Memory B cell (primary cell): ENCODE measurements at regions not wholly inside any gene's neighbourhood (a gene's known extent, or its start where the extent isn't known, plus 50 kb on each side); places are given as distances from the start of the nearest gene placed in this dataset.
"Not testable (repeated sequence)": the region's sequence is repeated elsewhere in the genome, so short reads cannot be mapped to it uniquely, and the experiment has no call there.

Source experiments
- ATAC-seq: fragments of 150-1000 bp; cut with Tn5 transposase; 2 replicates; pipeline ENCODE4 v1.10.0; 2021; ENCODE audit warnings: low read depth, mild to moderate bottlenecking, moderate library complexity
- DNase-seq, 2 donors: peaks; one replicate each; pipeline ENCODE4 v3.0.0; 2022; ENCODE audit warnings: low spot score in 2 of 2
- H3K27ac Mint-ChIP-seq: one replicate; pipeline ENCODE4 v1.8.0; 2022; ENCODE audit warnings: mild to moderate bottlenecking, moderate library complexity, mixed read lengths
- H3K27me3 Mint-ChIP-seq: one replicate; pipeline ENCODE4 v1.8.0; 2022; ENCODE audit warnings: mixed read lengths
- H3K36me3 Mint-ChIP-seq: one replicate; pipeline ENCODE4 v1.8.0; 2022; ENCODE audit warnings: mild to moderate bottlenecking, mixed read lengths
- H3K4me1 Mint-ChIP-seq: one replicate; pipeline ENCODE4 v1.8.0; 2022; ENCODE audit warnings: mixed read lengths
- H3K4me3 Mint-ChIP-seq: one replicate; pipeline ENCODE4 v1.8.0; 2022; ENCODE audit warnings: mild to moderate bottlenecking, moderate library complexity, mixed read lengths
- H3K9me3 Mint-ChIP-seq: one replicate; pipeline ENCODE4 v1.8.0; 2022; ENCODE audit warnings: mixed read lengths

DNA sequence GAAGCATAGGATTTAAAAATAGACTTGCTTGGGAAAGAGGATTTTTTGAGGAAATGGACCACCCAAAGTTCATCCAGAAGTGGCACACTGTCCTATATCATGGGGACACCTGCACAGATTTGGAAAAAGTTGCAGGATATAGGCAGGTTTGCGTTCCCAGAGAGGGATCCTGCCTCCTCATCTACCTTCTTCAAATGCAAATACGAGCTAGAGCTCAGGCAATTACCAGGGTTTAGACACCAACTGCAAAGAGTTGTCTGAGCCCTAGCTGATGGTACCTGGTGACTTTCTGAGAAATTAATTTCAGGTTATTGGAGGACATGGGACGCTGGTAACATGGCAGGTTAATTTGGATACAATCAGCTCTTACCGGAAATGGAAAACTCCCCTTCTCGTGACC lies 423.7 kb upstream of the MTPN start:
- Mint-ChIP-seq H3K36me3 (no peaks in the 10 kb centered on the region), H3K27ac (no peak overlapping the region), H3K4me3 (no peak overlapping the region), H3K27me3 (no peaks in the 10 kb centered on the region), H3K4me1 (peaks cover 2% of the 10 kb centered on the region), H3K9me3 (peaks cover under 1% of the 10 kb centered on the region)
- DNase-seq (no peak), ATAC-seq (no peak)

DNA sequence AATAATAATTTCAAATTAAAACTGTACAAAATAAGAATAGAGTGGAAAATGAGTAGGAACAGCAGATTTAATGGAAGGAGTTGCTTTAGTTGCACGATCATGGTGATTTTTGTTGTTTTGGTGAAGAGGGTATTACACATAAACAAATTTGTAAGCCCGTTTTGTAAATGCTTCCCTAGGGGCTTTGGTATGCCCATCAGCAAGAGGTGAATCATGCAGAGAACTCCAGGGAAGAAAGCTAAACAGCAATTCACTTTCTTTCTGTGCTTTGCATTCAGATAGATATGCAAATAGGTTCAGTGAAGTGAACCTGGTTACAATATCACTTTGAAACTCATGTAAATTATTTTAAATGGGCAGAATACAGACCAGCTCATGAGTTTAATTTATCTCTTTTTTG lies 422.2 kb upstream of the MTPN start:
- ATAC-seq (no peak), DNase-seq (no peak)
- H3K9me3 Mint-ChIP-seq, result peaks cover 4% of the 10 kb centered on the region
- no peak overlapping the region for H3K27ac Mint-ChIP-seq
- H3K27me3 Mint-ChIP-seq, result no peaks in the 10 kb centered on the region
- no peaks in the 10 kb centered on the region for H3K36me3 Mint-ChIP-seq
- H3K4me1 Mint-ChIP-seq, result peaks cover 4% of the 10 kb centered on the region
- H3K4me3 Mint-ChIP-seq, result no peak overlapping the region

DNA sequence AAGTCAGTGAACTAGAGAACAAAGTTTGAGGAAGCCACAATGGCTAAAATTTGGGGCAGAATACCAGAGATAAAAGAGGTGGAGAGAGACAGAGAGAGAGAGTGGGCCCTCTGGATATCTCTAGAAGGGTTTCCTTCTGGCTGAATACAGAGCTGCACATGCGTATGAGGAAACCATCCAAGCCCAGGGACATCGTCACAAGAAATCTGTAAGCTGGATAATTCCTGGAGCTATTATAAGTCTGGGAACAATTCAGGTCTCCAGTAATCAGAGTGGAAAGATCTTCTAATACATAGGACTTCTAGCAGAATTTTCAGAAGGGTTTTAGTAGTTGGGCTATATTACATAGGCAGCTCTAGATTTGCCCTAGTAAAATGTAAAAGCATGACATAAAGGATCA lies 415.7 kb upstream of the MTPN start:
- H3K4me1 Mint-ChIP-seq, result peaks cover 4% of the 10 kb centered on the region
- H3K36me3 Mint-ChIP-seq, result no peaks in the 10 kb centered on the region
- no peak overlapping the region for H3K27ac Mint-ChIP-seq
- no peaks in the 10 kb centered on the region for H3K27me3 Mint-ChIP-seq
- ATAC-seq, result no peak
- no peak overlapping the region for H3K4me3 Mint-ChIP-seq
- H3K9me3 Mint-ChIP-seq, result peaks cover 4% of the 10 kb centered on the region
- DNase-seq, result no peak

DNA sequence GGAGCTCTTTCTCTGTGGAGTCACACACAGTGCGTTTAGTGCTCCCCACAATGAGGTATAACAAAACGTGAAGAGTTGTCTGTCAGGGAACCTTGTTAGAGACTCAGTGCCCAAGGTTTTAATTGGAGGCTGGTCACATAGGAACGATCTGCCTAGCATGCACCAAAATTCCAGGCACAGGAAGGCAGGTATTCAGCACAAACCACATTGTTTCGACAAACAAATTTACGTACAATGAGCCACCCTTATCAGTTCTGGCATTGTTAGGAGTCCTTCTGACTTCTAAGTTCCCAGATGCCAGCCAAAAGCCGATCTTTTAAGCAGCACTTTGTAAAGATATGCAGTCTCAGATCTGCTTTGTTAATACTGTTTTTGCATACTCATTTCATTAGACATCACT lies 414.2 kb upstream of the MTPN start:
- ATAC-seq (no peak), DNase-seq (no peak)
- no peaks in the 10 kb centered on the region for H3K27me3 Mint-ChIP-seq
- H3K27ac Mint-ChIP-seq, result no peak overlapping the region
- peaks cover 4% of the 10 kb centered on the region for H3K4me1 Mint-ChIP-seq
- no peak overlapping the region for H3K4me3 Mint-ChIP-seq
- no peaks in the 10 kb centered on the region for H3K36me3 Mint-ChIP-seq
- H3K9me3 Mint-ChIP-seq, result peaks cover 4% of the 10 kb centered on the region

DNA sequence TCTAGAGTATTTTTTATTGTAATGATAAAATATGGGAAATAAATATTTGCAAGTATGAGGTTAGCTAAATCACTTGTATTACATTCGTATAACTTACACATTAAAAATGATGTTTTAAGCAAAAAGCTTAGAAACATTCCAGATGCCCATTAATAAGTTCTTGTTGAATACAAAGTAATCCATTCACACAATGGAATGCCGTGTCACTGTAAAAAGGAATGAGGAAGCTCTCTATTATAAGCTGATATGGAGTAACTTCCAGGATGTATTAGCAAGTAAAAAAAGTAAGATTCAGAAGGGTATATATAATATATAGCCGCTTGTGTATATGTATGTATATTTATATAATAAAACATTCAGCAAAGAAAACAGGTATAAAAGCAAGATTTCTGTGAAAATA lies 412.8 kb upstream of the MTPN start:
- Mint-ChIP-seq H3K27ac (no peak overlapping the region), H3K4me3 (no peak overlapping the region), H3K36me3 (no peaks in the 10 kb centered on the region), H3K4me1 (no peaks in the 10 kb centered on the region), H3K27me3 (no peaks in the 10 kb centered on the region), H3K9me3 (no peaks in the 10 kb centered on the region)
- ATAC-seq (no peak), DNase-seq (no peak)

DNA sequence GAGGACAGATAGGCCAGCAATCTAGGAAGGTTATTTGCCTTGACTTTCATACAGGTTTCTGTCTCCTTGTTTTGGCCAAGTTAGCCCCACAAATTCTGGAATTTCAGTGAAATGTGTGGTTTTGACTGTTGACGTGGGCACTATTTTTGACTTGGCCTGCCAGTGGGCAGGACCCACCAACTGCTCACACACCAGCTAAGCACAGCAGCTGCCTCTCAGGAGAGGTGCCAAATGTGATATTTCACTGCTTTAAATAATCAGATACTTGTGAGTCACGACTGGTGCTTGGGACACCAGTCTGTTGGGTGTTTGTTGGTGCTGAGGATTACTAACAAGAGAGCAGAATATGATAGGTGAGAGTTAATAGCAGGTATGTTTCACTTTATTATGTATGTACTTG lies 409.7 kb upstream of the MTPN start:
- H3K9me3 Mint-ChIP-seq, result no peaks in the 10 kb centered on the region
- H3K27ac Mint-ChIP-seq, result no peak overlapping the region
- DNase-seq (no peak), ATAC-seq (no peak)
- no peaks in the 10 kb centered on the region for H3K27me3 Mint-ChIP-seq
- H3K36me3 Mint-ChIP-seq, result no peaks in the 10 kb centered on the region
- H3K4me3 Mint-ChIP-seq, result no peak overlapping the region
- H3K4me1 Mint-ChIP-seq, result no peaks in the 10 kb centered on the region

DNA sequence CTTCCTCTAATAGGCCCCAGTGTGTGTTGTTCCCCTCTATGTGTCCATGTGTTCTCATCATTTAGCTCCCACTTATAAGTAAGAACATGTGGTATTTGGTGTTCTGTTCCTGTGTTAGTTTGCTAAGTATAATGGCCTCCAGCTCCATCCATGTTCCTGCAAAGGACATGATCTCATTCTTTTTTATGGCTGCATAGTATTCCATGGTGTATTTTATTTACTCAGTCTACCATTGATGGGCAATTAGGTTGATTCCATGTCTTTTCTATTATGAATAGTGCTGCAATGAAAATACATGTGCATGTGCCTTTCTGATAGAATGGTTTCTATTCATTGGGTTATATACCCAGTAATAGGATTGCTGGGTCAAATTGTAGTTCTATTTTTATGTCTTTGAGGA lies 394.2 kb upstream of the MTPN start:
- not testable (repeated sequence) for ATAC-seq, H3K36me3 Mint-ChIP-seq, H3K9me3 Mint-ChIP-seq, DNase-seq, H3K4me3 Mint-ChIP-seq, H3K27ac Mint-ChIP-seq, H3K27me3 Mint-ChIP-seq, H3K4me1 Mint-ChIP-seq

DNA sequence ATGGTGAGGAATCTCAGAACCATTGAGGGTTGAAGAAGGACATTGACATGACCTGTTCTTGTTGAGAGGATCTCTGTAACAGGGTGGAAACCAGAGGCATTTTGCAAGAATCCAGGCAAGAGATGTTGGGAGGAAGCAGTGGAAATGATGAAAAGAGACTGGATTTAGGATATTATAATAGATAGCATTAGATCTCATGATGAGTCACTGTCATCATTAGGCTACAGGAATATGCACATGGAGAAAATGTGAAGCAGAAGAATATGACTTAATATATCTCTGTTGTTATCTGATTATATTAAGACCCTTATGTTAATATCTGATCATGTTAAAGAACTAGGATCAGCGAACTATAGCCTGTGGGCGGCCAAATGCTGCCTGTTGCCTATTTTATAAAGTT lies 393.0 kb upstream of the MTPN start:
- Mint-ChIP-seq H3K4me3 (no peak overlapping the region), H3K36me3 (no peaks in the 10 kb centered on the region), H3K4me1 (no peaks in the 10 kb centered on the region), H3K9me3 (peaks cover 3% of the 10 kb centered on the region), H3K27ac (no peak overlapping the region), H3K27me3 (peaks cover 1% of the 10 kb centered on the region)
- no peak for DNase-seq
- ATAC-seq, result no peak

DNA sequence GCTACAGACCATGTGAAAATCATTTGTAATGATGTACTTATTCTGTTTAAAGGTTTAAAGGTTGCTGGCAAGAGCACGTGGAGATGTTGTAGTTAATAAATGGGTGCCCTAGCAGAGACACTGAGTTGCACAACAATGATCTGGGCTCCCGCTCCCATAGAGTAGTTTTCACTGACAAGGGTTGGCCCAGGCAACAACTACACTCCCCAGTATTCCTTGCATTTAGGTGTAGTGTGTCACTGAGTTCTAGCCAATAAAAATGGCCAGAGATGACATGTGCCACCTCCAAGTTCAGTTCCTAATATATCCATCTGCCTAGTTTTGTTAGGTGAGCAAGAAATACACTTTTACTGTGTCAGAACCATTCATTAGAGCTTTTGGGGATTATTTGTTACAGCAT lies 392.1 kb upstream of the MTPN start:
- DNase-seq, result no peak
- Mint-ChIP-seq H3K4me3 (no peak overlapping the region), H3K27ac (no peak overlapping the region), H3K9me3 (peaks cover 3% of the 10 kb centered on the region), H3K27me3 (peaks cover 1% of the 10 kb centered on the region), H3K4me1 (no peaks in the 10 kb centered on the region), H3K36me3 (no peaks in the 10 kb centered on the region)
- ATAC-seq, result no peak

DNA sequence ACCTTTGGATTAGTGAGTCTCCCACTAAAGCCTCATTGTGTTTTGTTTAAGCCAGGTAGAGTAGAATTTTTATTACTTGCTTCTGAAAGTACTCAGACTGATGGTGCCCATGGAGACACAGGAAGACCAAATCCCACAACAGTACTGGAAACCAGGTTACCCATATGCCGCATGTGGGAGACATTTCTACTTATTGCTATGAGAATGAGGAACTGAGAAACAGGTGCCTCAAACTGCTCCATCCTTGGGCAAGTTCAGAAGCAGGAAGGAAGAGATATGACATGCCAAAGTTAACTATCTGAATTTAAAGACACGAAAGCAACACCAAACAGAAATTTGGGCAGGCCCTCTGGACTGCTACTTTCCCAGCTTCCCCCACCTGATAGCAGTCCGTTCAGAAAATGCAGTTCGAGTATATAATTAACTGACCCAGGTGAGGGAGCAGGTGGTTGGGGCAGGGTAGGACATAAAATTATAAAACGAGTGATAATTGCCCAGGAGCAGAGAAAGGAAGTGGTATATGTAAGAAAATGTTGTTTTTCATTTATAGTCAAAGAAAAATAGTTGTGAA lies 382.3 kb upstream of the MTPN start:
- no peaks in the 10 kb centered on the region for H3K27me3 Mint-ChIP-seq
- H3K4me3 Mint-ChIP-seq, result peak overlapping the region; percentile 38
- DNase-seq, result peak in 1 of 2 donors; percentile 5
- no peaks in the 10 kb centered on the region for H3K36me3 Mint-ChIP-seq
- peaks cover 10% of the 10 kb centered on the region for H3K4me1 Mint-ChIP-seq
- H3K9me3 Mint-ChIP-seq, result peaks cover 7% of the 10 kb centered on the region
- H3K27ac Mint-ChIP-seq, result peak overlapping the region; percentile 64
- peak; percentile 96 for ATAC-seq

DNA sequence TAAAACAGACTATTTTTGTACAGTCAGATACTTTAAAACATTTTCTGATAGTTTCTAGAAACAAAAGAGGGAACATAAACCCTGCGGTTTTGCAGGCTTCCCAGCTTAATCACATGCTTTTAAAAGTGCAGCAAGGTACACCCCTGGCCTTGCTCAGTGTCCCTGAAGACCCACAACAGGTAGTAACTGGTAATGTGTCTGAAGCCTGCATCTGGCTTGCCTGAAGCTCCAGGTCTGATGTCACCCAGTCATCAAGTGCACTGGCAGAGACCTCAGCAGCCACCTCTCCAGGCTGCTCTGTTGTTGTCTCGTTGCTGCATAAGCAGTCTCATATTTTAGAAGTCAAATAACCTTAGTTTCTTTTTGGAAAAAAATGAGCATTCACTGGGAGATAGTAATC lies 376.1 kb upstream of the MTPN start:
- Mint-ChIP-seq H3K9me3 (no peaks in the 10 kb centered on the region), H3K27ac (no peak overlapping the region), H3K27me3 (peaks cover 3% of the 10 kb centered on the region), H3K4me1 (no peaks in the 10 kb centered on the region), H3K4me3 (no peak overlapping the region), H3K36me3 (no peaks in the 10 kb centered on the region)
- DNase-seq (no peak), ATAC-seq (peak; percentile 24)

DNA sequence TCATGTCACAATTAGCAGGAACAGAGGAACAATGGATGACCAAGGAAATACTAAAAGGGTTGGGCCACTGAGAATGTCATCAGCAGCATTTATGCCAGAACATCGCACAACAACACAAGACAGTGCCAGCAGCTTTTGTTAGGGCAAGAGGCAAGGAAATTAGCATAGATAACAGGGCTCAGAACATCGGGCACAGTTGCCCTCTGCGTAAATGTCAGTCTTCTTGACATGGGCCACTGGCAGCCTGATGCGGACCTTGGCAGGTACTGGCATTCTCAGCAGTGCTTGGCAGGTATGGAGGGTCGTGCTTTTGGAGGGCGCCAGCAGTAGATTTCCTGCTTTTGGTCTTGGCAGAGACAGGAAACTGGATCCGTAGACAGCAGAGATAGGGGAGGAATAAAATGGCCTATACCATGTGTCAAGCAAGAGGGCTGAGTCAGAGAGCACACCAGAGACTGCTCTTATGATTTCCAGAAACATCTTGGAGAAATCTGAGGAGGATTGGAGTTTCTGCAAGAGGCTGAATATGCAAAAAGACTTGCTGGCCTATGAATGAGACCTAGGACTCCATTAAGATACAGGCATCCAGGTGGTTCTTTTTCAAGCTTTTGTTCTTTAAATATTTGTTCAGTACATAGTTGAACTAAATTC lies 371.5 kb upstream of the MTPN start:
- H3K27me3 Mint-ChIP-seq, result peaks cover 3% of the 10 kb centered on the region
- no peak overlapping the region for H3K27ac Mint-ChIP-seq
- no peak overlapping the region for H3K4me3 Mint-ChIP-seq
- ATAC-seq (no peak), DNase-seq (no peak)
- no peaks in the 10 kb centered on the region for H3K9me3 Mint-ChIP-seq
- no peaks in the 10 kb centered on the region for H3K4me1 Mint-ChIP-seq
- no peaks in the 10 kb centered on the region for H3K36me3 Mint-ChIP-seq

DNA sequence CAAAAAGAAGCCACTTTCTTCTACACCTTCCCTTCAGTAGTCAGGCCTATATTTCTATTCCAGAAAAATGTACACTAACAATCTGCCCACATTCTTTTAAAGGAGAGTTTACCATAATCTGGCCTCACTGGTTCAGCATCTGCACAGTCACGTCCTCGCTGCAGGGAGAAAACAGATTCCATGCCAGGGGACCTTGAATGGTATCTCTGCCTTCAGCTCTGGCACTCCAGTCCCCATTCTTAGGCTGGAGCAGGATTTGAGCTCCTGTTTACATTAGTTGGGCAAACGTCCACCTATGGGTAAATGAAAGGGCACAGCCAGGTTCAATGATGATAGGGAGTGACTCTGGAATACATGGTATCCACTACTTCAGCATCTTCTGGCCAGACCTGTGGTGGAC lies 371.0 kb upstream of the MTPN start:
- Mint-ChIP-seq H3K4me1 (no peaks in the 10 kb centered on the region), H3K4me3 (no peak overlapping the region), H3K27me3 (peaks cover 3% of the 10 kb centered on the region), H3K27ac (no peak overlapping the region), H3K36me3 (no peaks in the 10 kb centered on the region), H3K9me3 (no peaks in the 10 kb centered on the region)
- ATAC-seq, result no peak
- DNase-seq, result no peak

DNA sequence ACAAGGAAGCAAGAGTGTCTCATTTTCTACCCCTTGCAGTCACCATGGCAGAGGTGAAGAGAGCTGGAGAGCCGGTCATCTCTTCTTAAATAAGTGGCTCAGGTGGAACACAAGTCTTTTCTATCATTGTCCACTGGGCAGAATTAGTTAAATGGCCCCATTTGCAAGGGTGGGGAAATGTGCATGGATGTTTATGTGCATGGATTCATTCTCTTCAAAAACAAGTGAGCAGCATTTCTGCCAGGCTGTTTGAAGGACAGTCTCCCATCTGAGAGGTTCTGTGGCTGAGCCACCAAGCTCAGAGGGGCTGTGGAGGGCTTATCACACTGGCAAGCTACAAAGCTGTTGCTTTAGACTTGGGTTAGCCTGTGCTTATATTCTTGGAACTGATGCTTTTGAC lies 370.3 kb upstream of the MTPN start:
- Mint-ChIP-seq H3K4me1 (no peaks in the 10 kb centered on the region), H3K36me3 (no peaks in the 10 kb centered on the region), H3K27me3 (peaks cover 1% of the 10 kb centered on the region), H3K4me3 (no peak overlapping the region), H3K27ac (no peak overlapping the region), H3K9me3 (no peaks in the 10 kb centered on the region)
- DNase-seq, result no peak
- no peak for ATAC-seq

DNA sequence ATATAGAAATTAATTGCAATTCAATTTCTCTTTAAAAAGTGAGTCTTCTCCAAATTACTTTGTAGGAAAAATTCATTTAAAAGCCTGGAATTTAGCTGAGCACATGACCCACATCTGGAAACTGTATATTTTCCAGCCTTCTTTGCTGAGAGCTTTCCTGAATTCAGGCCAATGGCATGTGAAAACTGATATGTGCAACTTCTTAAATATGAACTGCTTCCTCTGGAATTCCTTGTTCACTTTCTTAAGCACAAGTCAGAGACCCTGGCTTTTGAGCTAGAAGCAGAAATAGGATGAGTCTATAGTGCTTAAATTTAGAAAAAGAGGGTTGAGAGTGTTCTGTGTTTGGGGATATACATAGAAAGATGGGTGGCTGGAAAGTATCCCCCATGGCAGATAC lies 365.1 kb upstream of the MTPN start:
- H3K9me3 Mint-ChIP-seq, result peaks cover 2% of the 10 kb centered on the region
- H3K4me1 Mint-ChIP-seq, result no peaks in the 10 kb centered on the region
- no peaks in the 10 kb centered on the region for H3K36me3 Mint-ChIP-seq
- peaks cover 2% of the 10 kb centered on the region for H3K27me3 Mint-ChIP-seq
- DNase-seq, result no peak
- H3K4me3 Mint-ChIP-seq, result no peak overlapping the region
- no peak overlapping the region for H3K27ac Mint-ChIP-seq
- no peak for ATAC-seq
